ENCODE measurements at regions not wholly inside any gene's neighbourhood (a gene's known extent, or its start where the extent isn't known, plus 50 kb on each side); places are given as distances from the start of the nearest gene placed in this dataset.

- Histone ChIP-seq H3K36me3 (ENCODE audit: control insufficient read depth in 1 of 2, insufficient read depth in 2 of 2, low read length in 2 of 2) (no peaks in the 10 kb centered on the region), H2AFZ (ENCODE audit: low read depth, low read length, poor library complexity, severe bottlenecking) (no peak overlapping the region), H3K4me1 (ENCODE audit: control insufficient read depth in 1 of 2, insufficient read depth in 2 of 2, low read length in 2 of 2) (no peaks in the 10 kb centered on the region), H3K9me2 (ENCODE audit: insufficient read depth) (no peaks in the 10 kb centered on the region), H3K79me2 (ENCODE audit: insufficient read depth, low read length) (no peaks in the 10 kb centered on the region), H3K4me3 (replicated peaks in 1 of 2; ENCODE audit: low read depth in 1 of 2, low read length in 2 of 2) (no peak overlapping the region), H3K27ac (ENCODE audit: low read depth, low read length) (no peak overlapping the region), H3K27me3 (ENCODE audit: insufficient read depth, low read length) (no peaks in the 10 kb centered on the region), H3K4me2 (ENCODE audit: low read length) (no peak overlapping the region), H3K9me3 (ENCODE audit: control insufficient read depth in 1 of 2, insufficient read depth in 1 of 2, low read depth in 1 of 2, low read length in 2 of 2) (peaks cover 0 to 6% of the 10 kb centered on the region in 2 experiments; a peak in 2 of 4 replicates), H3K9ac (ENCODE audit: low read length) (no peak overlapping the region), H4K20me1 (ENCODE audit: insufficient read depth) (no peaks in the 10 kb centered on the region)
- CTCF ChIA-PET: no interaction called here
- intact Hi-C loops (cut with micrococcal nuclease): no loop called here
- DNase-seq (ENCODE audit: low read depth, low spot score): no peak
- RAD21 ChIA-PET (ENCODE audit: low non-redundant PET in 1 of 2, low total read pairs in 2 of 2, uncharacterized antibody in 2 of 2, unreplicated experiment in 2 of 2): no interaction called here
- no TSS peak for BruUV-seq (replicated peaks)
- POLR2A ChIA-PET: no interaction called here
- TF ChIP-seq ATF3 (IDR thresholded peaks at IDR 0.05): no peak
- no peak for TF ChIP-seq POLR2AphosphoS5 (IDR thresholded peaks at IDR 0.05; ENCODE audit: low read depth, low read length)
- TF ChIP-seq FOSL1 (IDR thresholded peaks at IDR 0.05; ENCODE audit: low read depth): no peak
- no peak for TF ChIP-seq ZFX (IDR thresholded peaks at IDR 0.05)
- no peak for ATAC-seq
Measured at GRCh38 chr16:5815570-5816237, 718.1 kb upstream of the EEF2KMT start.

- Histone ChIP-seq H4K20me1 (ENCODE audit: insufficient read depth) (no peaks in the 10 kb centered on the region), H3K79me2 (ENCODE audit: insufficient read depth, low read length) (no peaks in the 10 kb centered on the region), H3K4me2 (ENCODE audit: low read length) (no peak overlapping the region), H3K9me3 (ENCODE audit: control insufficient read depth in 1 of 2, insufficient read depth in 1 of 2, low read depth in 1 of 2, low read length in 2 of 2) (peaks cover 0 to 4% of the 10 kb centered on the region in 2 experiments; a peak in 2 of 4 replicates), H3K9ac (ENCODE audit: low read length) (no peak overlapping the region), H3K27me3 (ENCODE audit: insufficient read depth, low read length) (no peaks in the 10 kb centered on the region), H3K4me3 (replicated peaks in 1 of 2; ENCODE audit: low read depth in 1 of 2, low read length in 2 of 2) (no peak overlapping the region), H3K9me2 (ENCODE audit: insufficient read depth) (no peaks in the 10 kb centered on the region), H3K36me3 (ENCODE audit: control insufficient read depth in 1 of 2, insufficient read depth in 2 of 2, low read length in 2 of 2) (no peaks in the 10 kb centered on the region), H3K4me1 (ENCODE audit: control insufficient read depth in 1 of 2, insufficient read depth in 2 of 2, low read length in 2 of 2) (no peaks in the 10 kb centered on the region), H3K27ac (ENCODE audit: low read depth, low read length) (no peak overlapping the region), H2AFZ (ENCODE audit: low read depth, low read length, poor library complexity, severe bottlenecking) (no peak overlapping the region)
- intact Hi-C loops (cut with micrococcal nuclease): no loop called here
- ChIA-PET CTCF (no interaction called here), POLR2A (no interaction called here), RAD21 (ENCODE audit: low non-redundant PET in 1 of 2, low total read pairs in 2 of 2, uncharacterized antibody in 2 of 2, unreplicated experiment in 2 of 2) (no interaction called here)
- DNase-seq (ENCODE audit: low read depth, low spot score) (no peak), ATAC-seq (no peak)
- BruUV-seq (replicated peaks): no TSS peak
- TF ChIP-seq SIN3A (IDR thresholded peaks at IDR 0.05; ENCODE audit: low read depth): no peak
- TF ChIP-seq MAX (IDR thresholded peaks at IDR 0.05): no peak
- no peak for TF ChIP-seq ZBTB33 (IDR thresholded peaks at IDR 0.05; ENCODE audit: extremely low read depth, insufficient replicate concordance, low read length)
- TF ChIP-seq EZH2 (IDR thresholded peaks at IDR 0.05): no peak
- TF ChIP-seq POLR2A (IDR thresholded peaks at IDR 0.05; ENCODE audit: borderline replicate concordance, extremely low read depth, insufficient read depth, insufficient read length): no peak
- TF ChIP-seq ATF3 (IDR thresholded peaks at IDR 0.05): no peak
- TF ChIP-seq SP1 (IDR thresholded peaks at IDR 0.05; ENCODE audit: low read depth): no peak
- no peak for TF ChIP-seq CEBPB (IDR thresholded peaks at IDR 0.05; ENCODE audit: low read depth)
- TF ChIP-seq POLR2AphosphoS5 (IDR thresholded peaks at IDR 0.05; ENCODE audit: low read depth, low read length): no peak
- no peak for TF ChIP-seq CTCF (IDR thresholded peaks at IDR 0.05 in 2 of 3, conservative IDR thresholded peaks at IDR 0.05 in 1 of 3; ENCODE audit: borderline replicate concordance in 1 of 3, insufficient read depth in 1 of 3, low read depth in 2 of 3, low read length in 2 of 3)
- no peak for TF ChIP-seq FOSL1 (IDR thresholded peaks at IDR 0.05; ENCODE audit: low read depth)
Measured at GRCh38 chr16:5801396-5801795, 703.8 kb upstream of the EEF2KMT start.
